ES-I3 (cell line): ENCODE measurements at regions not wholly inside any gene's neighbourhood (a gene's known extent, or its start where the extent isn't known, plus 50 kb on each side); places are given as distances from the start of the nearest gene placed in this dataset.

Source experiments
- H3K36me3 ChIP-seq: 2 replicates; pipeline ENCODE4 v1.6.1; 2013; ENCODE audit warnings: mild to moderate bottlenecking, low read length, control low read depth, moderate library complexity; ENCODE audit not compliant: insufficient read depth
- H3K4me1 ChIP-seq: 2 replicates; pipeline ENCODE4 v1.6.1; 2013; ENCODE audit warnings: mild to moderate bottlenecking, control low read depth, low read length; ENCODE audit not compliant: insufficient read depth
- H3K9ac ChIP-seq: 2 replicates; pipeline ENCODE4 v1.6.1; 2013; ENCODE audit warnings: low read depth, mild to moderate bottlenecking, low read length, moderate library complexity
- H3K9me3 ChIP-seq: 2 replicates; pipeline ENCODE4 v1.6.1; 2013; ENCODE audit warnings: mild to moderate bottlenecking, low read length, moderate library complexity; ENCODE audit not compliant: control insufficient read depth, insufficient read depth

- H3K4me1 ChIP-seq: no peaks in the 10 kb centered on the region
- no peaks in the 10 kb centered on the region for H3K36me3 ChIP-seq
- H3K9me3 ChIP-seq: no peaks in the 10 kb centered on the region
- no peak overlapping the region for H3K9ac ChIP-seq
Observed at GRCh38 chr6:169985121-169986015, 233.9 kb downstream of the ERMARD start.

- Histone ChIP-seq H3K4me1 (no peaks in the 10 kb centered on the region), H3K36me3 (no peaks in the 10 kb centered on the region), H3K9me3 (no peaks in the 10 kb centered on the region), H3K9ac (no peak overlapping the region)
Observed at GRCh38 chr6:169984181-169985120, 233.0 kb downstream of the ERMARD start.

DNA sequence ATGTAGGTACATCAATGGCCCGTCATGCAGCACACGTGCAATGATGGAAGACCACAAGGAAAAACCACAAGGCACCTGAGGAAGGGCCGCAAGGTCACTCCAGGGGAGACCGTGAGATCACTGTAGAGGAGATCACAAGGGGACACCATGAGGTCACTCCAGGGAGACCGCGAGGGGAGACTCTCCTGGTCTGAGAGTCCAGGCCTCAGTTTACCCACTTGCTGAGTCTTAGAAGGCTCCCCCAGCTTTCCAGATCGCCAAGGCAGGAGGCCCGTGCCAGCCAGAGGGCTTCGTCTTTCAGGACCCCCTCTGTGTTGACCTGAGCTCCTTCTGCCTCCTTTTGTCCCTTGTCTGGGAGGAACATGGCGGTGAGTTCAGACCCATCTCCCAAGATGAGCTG lies 232.2 kb downstream of the ERMARD start:
- H3K9ac ChIP-seq: no peak overlapping the region
- no peaks in the 10 kb centered on the region for H3K4me1 ChIP-seq
- no peaks in the 10 kb centered on the region for H3K36me3 ChIP-seq
- no peaks in the 10 kb centered on the region for H3K9me3 ChIP-seq

GRCh38 chr6:169982461-169983386 lies 231.3 kb downstream of the ERMARD start:
- Histone ChIP-seq H3K9me3 (no peaks in the 10 kb centered on the region), H3K4me1 (no peaks in the 10 kb centered on the region), H3K36me3 (no peaks in the 10 kb centered on the region), H3K9ac (no peak overlapping the region)

DNA sequence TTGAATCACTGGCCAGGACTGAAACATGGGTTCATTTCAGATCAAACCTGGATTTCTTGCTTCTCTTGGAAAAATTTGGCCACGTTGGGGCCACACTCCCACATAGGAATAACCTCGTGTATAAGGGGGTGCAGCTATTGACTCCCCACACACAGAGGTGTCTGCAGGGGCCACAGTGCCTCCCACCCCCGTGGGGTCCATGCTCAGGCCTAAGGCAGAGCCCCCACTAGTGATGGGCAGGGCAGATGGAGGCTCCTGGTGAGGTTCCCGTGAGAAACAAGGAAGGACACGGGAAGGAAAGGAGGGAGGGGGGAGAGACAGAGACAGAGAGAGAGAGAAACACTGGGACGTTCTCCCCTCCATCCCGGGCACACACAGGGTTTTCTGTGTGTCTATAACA lies 230.5 kb downstream of the ERMARD start:
- Histone ChIP-seq H3K36me3 (no peaks in the 10 kb centered on the region), H3K9me3 (no peaks in the 10 kb centered on the region), H3K9ac (no peak overlapping the region), H3K4me1 (no peaks in the 10 kb centered on the region)

DNA sequence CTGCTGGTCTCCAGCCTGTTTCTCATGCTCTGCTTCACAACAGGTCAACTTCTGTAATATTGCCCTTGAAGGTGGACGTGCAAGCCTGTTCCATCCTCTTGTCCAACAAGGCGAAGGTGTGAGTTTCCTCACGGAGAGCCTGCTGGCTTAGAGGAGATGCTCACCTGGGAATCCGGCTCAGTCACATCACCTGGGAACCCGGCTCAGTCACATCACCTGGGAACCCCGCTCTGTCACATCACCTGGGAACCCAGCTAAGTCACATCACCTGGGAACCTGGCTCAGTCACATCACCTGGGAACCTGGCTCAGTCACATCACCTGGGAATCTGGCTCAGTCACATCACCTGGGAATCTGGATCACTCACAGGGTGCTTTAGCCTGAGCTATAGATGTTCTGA lies 230.1 kb downstream of the ERMARD start:
- Histone ChIP-seq H3K9ac (no peak overlapping the region), H3K9me3 (no peaks in the 10 kb centered on the region), H3K4me1 (no peaks in the 10 kb centered on the region), H3K36me3 (no peaks in the 10 kb centered on the region)

- Histone ChIP-seq H3K36me3 (no peaks in the 10 kb centered on the region), H3K9ac (no peak overlapping the region), H3K4me1 (no peaks in the 10 kb centered on the region), H3K9me3 (no peaks in the 10 kb centered on the region)
Observed at GRCh38 chr6:169980826-169981450, 229.5 kb downstream of the ERMARD start.

DNA sequence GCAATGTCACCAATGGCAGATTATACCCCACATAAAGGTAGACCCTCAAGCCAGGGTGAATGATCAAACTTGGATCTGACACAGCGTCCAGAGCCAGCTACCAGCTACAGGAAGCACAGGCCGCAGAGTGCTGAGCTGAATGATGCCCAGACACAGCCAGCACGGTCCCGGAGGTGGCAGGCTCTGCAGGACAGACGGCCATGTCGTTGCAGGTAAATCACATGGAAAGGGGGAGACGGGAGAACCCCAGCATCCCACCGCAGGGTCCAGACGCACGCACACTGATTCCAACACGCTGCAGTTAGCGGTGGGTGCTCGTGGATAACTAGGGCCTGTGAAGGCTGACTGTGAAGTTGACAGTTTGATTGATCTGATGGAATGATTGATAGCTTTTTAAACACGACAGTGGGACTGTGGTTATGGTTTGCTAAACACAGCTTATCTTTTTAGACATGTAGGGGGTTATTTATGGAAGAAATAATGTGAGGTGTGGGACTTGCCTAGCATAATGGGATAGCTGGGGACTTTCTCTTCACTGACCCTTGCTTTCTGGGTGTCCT lies 228.5 kb downstream of the ERMARD start:
- H3K9ac ChIP-seq: no peak overlapping the region
- no peaks in the 10 kb centered on the region for H3K9me3 ChIP-seq
- no peaks in the 10 kb centered on the region for H3K4me1 ChIP-seq
- no peaks in the 10 kb centered on the region for H3K36me3 ChIP-seq

- Histone ChIP-seq H3K36me3 (no peaks in the 10 kb centered on the region), H3K9me3 (no peaks in the 10 kb centered on the region), H3K9ac (no peak overlapping the region), H3K4me1 (no peaks in the 10 kb centered on the region)
Observed at GRCh38 chr6:169978615-169979161, 227.3 kb downstream of the ERMARD start.

DNA sequence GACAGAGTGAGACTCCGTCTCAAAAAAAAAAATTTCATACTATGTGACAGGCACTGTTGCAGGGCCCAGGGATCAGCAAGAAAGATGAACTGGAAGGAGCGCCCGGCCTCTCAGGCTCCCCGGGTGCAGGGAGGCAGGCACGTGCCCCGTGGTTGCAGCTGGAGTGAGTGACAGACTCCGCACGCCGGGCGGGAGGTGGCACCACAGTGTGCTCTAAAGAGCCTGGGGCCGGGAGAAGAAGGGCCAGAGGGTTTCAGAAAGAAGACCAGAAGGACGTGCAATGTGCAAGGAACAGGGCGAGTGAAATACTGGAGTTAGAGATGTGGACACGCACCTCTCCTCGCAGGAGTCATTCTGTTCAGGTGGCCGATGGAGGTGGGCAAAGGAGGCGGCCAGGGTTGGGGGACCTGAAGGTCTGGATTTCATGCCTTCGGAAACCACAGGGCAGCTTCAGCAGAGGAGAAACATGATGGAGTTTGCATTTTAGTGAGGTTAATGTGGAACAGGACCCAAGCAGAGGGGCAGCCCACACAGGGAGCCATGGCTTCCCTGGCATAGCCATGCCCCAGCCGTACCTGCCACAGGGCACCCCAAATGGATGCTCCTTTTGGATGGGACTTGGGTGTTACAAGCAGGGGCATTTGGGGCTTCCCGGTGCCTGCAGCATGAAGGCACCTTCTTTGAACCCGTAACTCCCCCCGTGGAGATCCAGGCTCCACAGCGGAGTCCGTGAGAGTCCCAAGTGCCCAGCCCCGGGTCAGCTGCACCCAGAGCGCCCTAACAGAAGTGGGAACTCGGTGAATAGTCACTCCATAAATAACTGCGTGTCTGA lies 226.2 kb downstream of the ERMARD start:
- Histone ChIP-seq H3K36me3 (no peaks in the 10 kb centered on the region), H3K9me3 (no peaks in the 10 kb centered on the region), H3K9ac (no peak overlapping the region), H3K4me1 (no peaks in the 10 kb centered on the region)

DNA sequence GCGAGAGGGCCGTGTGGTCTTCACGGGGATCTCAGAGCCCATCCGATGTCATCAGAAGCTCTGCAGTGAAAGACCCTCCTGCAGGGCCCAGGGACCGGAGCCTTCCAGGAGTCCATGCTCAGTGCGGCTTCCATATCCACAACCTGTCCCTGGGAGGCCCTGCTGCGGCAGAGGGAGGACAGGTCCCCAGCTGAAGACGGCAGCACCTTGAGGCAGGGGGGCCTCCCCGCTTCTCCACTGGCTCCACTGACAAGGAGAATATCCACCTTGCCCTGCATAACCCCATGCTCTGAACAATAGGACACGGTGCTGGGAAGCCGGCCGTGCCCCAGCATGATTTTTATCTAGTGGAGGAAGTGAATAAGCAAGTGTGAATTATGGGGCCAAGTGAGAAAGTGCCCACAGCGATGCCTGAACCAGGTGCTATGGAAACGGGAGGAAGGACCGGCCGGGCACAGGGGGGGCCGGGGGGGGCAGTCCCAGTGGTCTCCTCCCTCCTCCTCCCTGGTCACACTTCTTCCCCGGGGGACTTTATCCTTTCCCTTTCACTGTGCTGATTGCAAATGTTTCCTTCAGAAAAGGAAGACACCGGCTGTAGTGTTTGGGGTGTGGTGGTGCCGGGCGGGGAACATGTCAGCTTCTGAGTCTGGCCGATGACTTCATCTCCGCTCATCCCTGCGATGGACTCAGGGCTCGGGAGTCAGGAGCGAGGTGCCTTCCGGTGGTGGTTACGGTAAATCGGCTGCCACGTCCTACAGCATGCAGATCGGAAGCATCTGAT lies 225.1 kb downstream of the ERMARD start:
- H3K9me3 ChIP-seq: no peaks in the 10 kb centered on the region
- no peaks in the 10 kb centered on the region for H3K36me3 ChIP-seq
- no peaks in the 10 kb centered on the region for H3K4me1 ChIP-seq
- no peak overlapping the region for H3K9ac ChIP-seq

GRCh38 chr6:169975701-169976100 lies 224.3 kb downstream of the ERMARD start:
- Histone ChIP-seq H3K9ac (no peak overlapping the region), H3K36me3 (no peaks in the 10 kb centered on the region), H3K9me3 (no peaks in the 10 kb centered on the region), H3K4me1 (no peaks in the 10 kb centered on the region)
